ENCODE measurements at regions not wholly inside any gene's neighbourhood (a gene's known extent, or its start where the extent isn't known, plus 50 kb on each side); places are given as distances from the start of the nearest gene placed in this dataset.

DNA sequence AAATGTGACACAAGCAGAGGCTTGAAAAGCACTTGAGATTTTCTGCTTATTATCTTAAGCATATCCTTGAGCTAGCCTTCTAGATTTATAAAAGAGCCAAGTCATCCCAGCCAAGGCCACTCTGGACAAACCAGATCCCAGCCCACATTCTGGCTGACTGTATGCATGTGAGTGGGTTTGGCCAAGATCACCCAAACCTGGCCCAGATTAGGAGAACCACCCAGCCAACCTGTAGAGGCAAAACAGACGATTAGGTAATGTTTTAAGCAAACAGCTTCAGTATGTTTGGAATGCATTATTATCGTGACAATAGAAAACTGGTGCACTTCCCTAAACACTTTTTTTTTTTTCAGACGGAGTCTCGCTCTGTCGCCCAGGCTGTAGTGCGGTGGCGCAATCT is 151.9 kb downstream of the SPATA31D1 start:
- H3K36me3 ChIP-seq (ENCODE audit: insufficient read depth, insufficient read length, low read length): no peaks in the 10 kb centered on the region
- H3K9me3 ChIP-seq (ENCODE audit: insufficient read depth, low read length): no peaks in the 10 kb centered on the region
- no peaks in the 10 kb centered on the region for H3K4me1 ChIP-seq (ENCODE audit: insufficient read depth, insufficient read length)
- no peak overlapping the region for H3K9ac ChIP-seq (ENCODE audit: insufficient read length, low read depth)
- no peak for DNase-seq (ENCODE audit: low read depth, low spot score)
- TF ChIP-seq ZNF274 (IDR thresholded peaks at IDR 0.05; ENCODE audit: low read depth, low read length) (no peak), SUZ12 (IDR thresholded peaks at IDR 0.05; ENCODE audit: extremely low read depth, insufficient read depth, insufficient read length) (no peak)
- H3K4me3 ChIP-seq (ENCODE audit: insufficient read length, low read depth): no peak overlapping the region
- no peaks in the 10 kb centered on the region for H3K27me3 ChIP-seq (ENCODE audit: insufficient read depth, insufficient read length)

DNA sequence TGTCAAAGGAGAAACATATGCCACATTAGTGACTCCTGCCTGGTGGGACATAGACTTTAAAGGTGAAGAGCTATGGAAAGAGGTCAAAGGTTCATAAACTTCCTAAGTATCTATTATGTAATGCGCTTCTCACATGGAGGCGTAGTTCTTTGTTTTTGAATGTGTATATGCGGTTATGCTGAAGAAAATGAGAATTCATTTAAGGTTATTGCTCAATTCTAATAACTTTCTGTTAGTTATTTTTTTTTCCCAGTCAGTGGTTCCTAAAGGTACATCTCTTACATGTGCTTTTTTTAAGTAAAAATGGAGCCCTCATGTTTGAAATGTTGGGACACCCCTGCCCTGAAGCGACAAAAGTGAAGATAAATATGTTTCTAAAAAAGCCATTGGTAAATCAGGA is 156.2 kb downstream of the SPATA31D1 start:
- no peaks in the 10 kb centered on the region for H3K36me3 ChIP-seq (ENCODE audit: insufficient read depth, insufficient read length, low read length)
- TF ChIP-seq SUZ12 (IDR thresholded peaks at IDR 0.05; ENCODE audit: extremely low read depth, insufficient read depth, insufficient read length) (no peak), YY1 (IDR thresholded peaks at IDR 0.05; ENCODE audit: insufficient read depth, insufficient read length) (no peak)
- DNase-seq (ENCODE audit: low read depth, low spot score): no peak
- H3K4me1 ChIP-seq (ENCODE audit: insufficient read depth, insufficient read length): no peaks in the 10 kb centered on the region
- H3K27me3 ChIP-seq (ENCODE audit: insufficient read depth, insufficient read length): no peaks in the 10 kb centered on the region
- H3K9me3 ChIP-seq (ENCODE audit: insufficient read depth, low read length): no peaks in the 10 kb centered on the region
- no peak overlapping the region for H3K4me3 ChIP-seq (ENCODE audit: insufficient read length, low read depth)
- H3K9ac ChIP-seq (ENCODE audit: insufficient read length, low read depth): no peak overlapping the region

- no peak overlapping the region for H3K4me3 ChIP-seq (ENCODE audit: insufficient read length, low read depth)
- no peaks in the 10 kb centered on the region for H3K4me1 ChIP-seq (ENCODE audit: insufficient read depth, insufficient read length)
- H3K27me3 ChIP-seq (ENCODE audit: insufficient read depth, insufficient read length): no peaks in the 10 kb centered on the region
- no peaks in the 10 kb centered on the region for H3K9me3 ChIP-seq (ENCODE audit: insufficient read depth, low read length)
- H3K9ac ChIP-seq (ENCODE audit: insufficient read length, low read depth): no peak overlapping the region
- H3K36me3 ChIP-seq (ENCODE audit: insufficient read depth, insufficient read length, low read length): no peaks in the 10 kb centered on the region
- DNase-seq (ENCODE audit: low read depth, low spot score): no peak
- TF ChIP-seq SUZ12 (IDR thresholded peaks at IDR 0.05; ENCODE audit: extremely low read depth, insufficient read depth, insufficient read length) (no peak), ZNF274 (IDR thresholded peaks at IDR 0.05; ENCODE audit: low read depth, low read length) (no peak), YY1 (IDR thresholded peaks at IDR 0.05; ENCODE audit: insufficient read depth, insufficient read length) (no peak)
Measured at GRCh38 chr9:82146677-82147076, 158.1 kb downstream of the SPATA31D1 start.

DNA sequence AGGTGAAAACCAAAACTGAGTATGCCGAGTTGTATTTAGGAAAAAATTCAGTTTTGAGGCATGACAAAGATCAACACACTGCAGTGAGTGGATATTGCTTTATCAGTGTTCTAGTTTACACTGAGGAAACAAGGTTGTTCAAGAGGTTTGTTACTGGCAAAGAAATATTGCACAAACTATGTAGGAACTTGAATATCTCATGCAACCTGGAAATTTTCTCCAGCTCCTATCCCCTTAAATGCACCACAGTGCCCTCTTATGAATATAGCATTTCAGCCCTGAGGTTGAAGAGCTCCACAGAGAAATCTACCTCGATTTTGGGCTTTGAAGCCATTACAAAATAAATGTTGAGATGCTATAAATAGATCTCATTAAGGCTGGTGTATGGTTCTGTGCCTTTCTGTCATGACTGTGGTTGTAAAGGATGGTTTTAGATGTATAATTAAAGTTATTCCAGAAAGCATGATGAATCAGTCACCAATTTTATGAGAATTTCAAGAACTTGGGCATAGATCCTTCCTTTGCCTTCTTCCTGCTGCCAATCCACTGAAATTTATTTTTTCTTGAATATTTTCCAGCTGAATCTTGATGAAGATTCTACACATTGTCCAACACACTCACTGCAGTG is 159.3 kb downstream of the SPATA31D1 start:
- no peaks in the 10 kb centered on the region for H3K4me1 ChIP-seq (ENCODE audit: insufficient read depth, insufficient read length)
- no peaks in the 10 kb centered on the region for H3K9me3 ChIP-seq (ENCODE audit: insufficient read depth, low read length)
- TF ChIP-seq ZNF274 (IDR thresholded peaks at IDR 0.05; ENCODE audit: low read depth, low read length) (no peak), YY1 (IDR thresholded peaks at IDR 0.05; ENCODE audit: insufficient read depth, insufficient read length) (no peak), SUZ12 (IDR thresholded peaks at IDR 0.05; ENCODE audit: extremely low read depth, insufficient read depth, insufficient read length) (no peak)
- H3K9ac ChIP-seq (ENCODE audit: insufficient read length, low read depth): no peak overlapping the region
- no peaks in the 10 kb centered on the region for H3K27me3 ChIP-seq (ENCODE audit: insufficient read depth, insufficient read length)
- H3K4me3 ChIP-seq (ENCODE audit: insufficient read length, low read depth): no peak overlapping the region
- no peak for DNase-seq (ENCODE audit: low read depth, low spot score)
- no peaks in the 10 kb centered on the region for H3K36me3 ChIP-seq (ENCODE audit: insufficient read depth, insufficient read length, low read length)

DNA sequence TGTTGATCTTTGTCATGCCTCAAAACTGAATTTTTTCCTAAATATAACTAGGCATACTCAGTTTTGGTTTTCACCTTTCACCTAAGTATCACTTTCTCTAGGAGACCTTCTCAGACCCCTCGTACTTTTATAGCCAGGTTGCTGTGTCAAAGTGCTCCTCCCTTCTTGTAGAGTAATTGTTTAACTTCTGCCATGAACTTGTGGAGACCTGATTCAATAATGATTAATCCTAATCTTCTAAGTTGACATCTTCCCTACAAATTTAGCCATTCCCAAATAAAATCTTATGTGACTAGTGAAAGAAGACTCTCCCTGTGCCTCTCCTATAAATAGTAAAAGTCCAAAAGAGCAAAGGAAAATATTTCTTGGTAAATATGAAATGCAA is 159.8 kb downstream of the SPATA31D1 start:
- Histone ChIP-seq H3K9ac (ENCODE audit: insufficient read length, low read depth) (no peak overlapping the region), H3K4me1 (ENCODE audit: insufficient read depth, insufficient read length) (no peaks in the 10 kb centered on the region), H3K27me3 (ENCODE audit: insufficient read depth, insufficient read length) (no peaks in the 10 kb centered on the region), H3K9me3 (ENCODE audit: insufficient read depth, low read length) (no peaks in the 10 kb centered on the region), H3K4me3 (ENCODE audit: insufficient read length, low read depth) (no peak overlapping the region), H3K36me3 (ENCODE audit: insufficient read depth, insufficient read length, low read length) (no peaks in the 10 kb centered on the region)
- TF ChIP-seq SUZ12 (IDR thresholded peaks at IDR 0.05; ENCODE audit: extremely low read depth, insufficient read depth, insufficient read length) (no peak), YY1 (IDR thresholded peaks at IDR 0.05; ENCODE audit: insufficient read depth, insufficient read length) (no peak), ZNF274 (IDR thresholded peaks at IDR 0.05; ENCODE audit: low read depth, low read length) (no peak)
- DNase-seq (ENCODE audit: low read depth, low spot score): no peak

DNA sequence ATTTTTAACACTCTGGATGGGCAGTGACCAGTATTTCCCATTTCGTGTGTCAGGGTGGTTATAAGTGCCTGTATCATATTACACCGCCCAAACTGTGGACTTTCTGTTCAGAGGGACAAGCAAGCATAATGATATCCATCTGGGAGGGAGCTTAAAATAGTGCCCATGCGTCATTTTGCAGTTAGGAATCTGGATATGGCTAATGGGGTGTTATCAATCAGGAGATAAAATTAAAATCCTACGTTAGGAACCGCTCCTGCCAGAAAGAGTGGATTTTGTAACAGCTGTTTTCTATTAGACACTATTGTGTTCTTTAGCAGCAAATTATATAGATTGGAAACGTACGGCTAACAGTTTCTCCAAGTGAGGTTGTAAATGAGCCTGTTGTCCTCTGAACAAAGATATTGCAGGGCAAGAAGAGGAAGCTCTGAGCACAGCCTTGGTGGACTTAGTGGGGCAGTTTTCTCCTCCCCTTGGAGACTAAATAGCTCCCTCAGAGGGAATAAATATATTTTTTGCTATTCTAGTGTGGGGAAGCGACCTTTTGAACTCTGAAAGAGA is 160.4 kb downstream of the SPATA31D1 start:
- H3K36me3 ChIP-seq (ENCODE audit: insufficient read depth, insufficient read length, low read length): no peaks in the 10 kb centered on the region
- H3K4me3 ChIP-seq (ENCODE audit: insufficient read length, low read depth): no peak overlapping the region
- no peaks in the 10 kb centered on the region for H3K4me1 ChIP-seq (ENCODE audit: insufficient read depth, insufficient read length)
- no peak for DNase-seq (ENCODE audit: low read depth, low spot score)
- no peaks in the 10 kb centered on the region for H3K27me3 ChIP-seq (ENCODE audit: insufficient read depth, insufficient read length)
- no peak for TF ChIP-seq ZNF274 (IDR thresholded peaks at IDR 0.05; ENCODE audit: low read depth, low read length)
- H3K9me3 ChIP-seq (ENCODE audit: insufficient read depth, low read length): no peaks in the 10 kb centered on the region
- H3K9ac ChIP-seq (ENCODE audit: insufficient read length, low read depth): no peak overlapping the region

DNA sequence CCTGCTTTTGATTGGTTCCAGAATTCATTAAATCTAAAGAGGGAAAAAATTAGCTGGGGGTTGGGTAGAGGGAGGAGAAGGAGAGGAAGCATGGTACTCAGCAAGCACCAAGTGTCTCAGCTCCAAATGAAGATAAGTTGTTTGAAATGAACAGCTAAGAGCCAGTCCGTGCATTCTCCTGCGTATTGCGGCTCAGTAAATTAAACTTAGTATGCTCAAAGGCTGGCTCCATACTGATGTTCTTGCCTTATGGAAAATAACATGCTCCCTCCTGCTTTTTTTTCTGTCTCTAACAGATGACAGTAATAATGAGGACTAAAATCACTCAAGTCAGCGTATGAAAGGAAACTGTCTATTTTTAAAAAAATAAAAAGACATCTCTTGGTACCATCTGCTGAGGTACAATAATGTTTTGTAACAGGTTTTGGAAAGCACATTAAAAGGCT is 161.0 kb downstream of the SPATA31D1 start:
- no peaks in the 10 kb centered on the region for H3K36me3 ChIP-seq (ENCODE audit: insufficient read depth, insufficient read length, low read length)
- H3K4me1 ChIP-seq (ENCODE audit: insufficient read depth, insufficient read length): no peaks in the 10 kb centered on the region
- no peaks in the 10 kb centered on the region for H3K27me3 ChIP-seq (ENCODE audit: insufficient read depth, insufficient read length)
- TF ChIP-seq ZNF274 (IDR thresholded peaks at IDR 0.05; ENCODE audit: low read depth, low read length) (no peak), SUZ12 (IDR thresholded peaks at IDR 0.05; ENCODE audit: extremely low read depth, insufficient read depth, insufficient read length) (no peak), YY1 (IDR thresholded peaks at IDR 0.05; ENCODE audit: insufficient read depth, insufficient read length) (no peak)
- DNase-seq (ENCODE audit: low read depth, low spot score): no peak
- H3K9me3 ChIP-seq (ENCODE audit: insufficient read depth, low read length): no peaks in the 10 kb centered on the region
- H3K9ac ChIP-seq (ENCODE audit: insufficient read length, low read depth): no peak overlapping the region
- no peak overlapping the region for H3K4me3 ChIP-seq (ENCODE audit: insufficient read length, low read depth)
